Calu3 (cell line): ENCODE measurements at regions not wholly inside any gene's neighbourhood (a gene's known extent, or its start where the extent isn't known, plus 50 kb on each side); places are given as distances from the start of the nearest gene placed in this dataset.

Source experiments
- BruUV-seq: library from RNA; stranded (reverse); fragments of 400-500 nt; replicated peaks from 2 replicates; lab custom pipeline; 2021; lab: Mats Ljungman, UMichigan
- CTCF ChIA-PET: fragments of 300-600 bp; sonication (Branson Sonifier 250); formaldehyde crosslinking; loops from one replicate; lab custom pipeline; 2022; ENCODE audit warnings: antibody characterized with exemption; lab: Charles Lee
- DNase-seq: peaks from one replicate; pipeline ENCODE4 v3.0.0; 2022
- H3K27ac Mint-ChIP-seq: one replicate; pipeline ENCODE4 v1.8.0; 2022; ENCODE audit warnings: mixed read lengths; ENCODE audit not compliant: unreplicated experiment
- H3K27me3 Mint-ChIP-seq: one replicate; pipeline ENCODE4 v1.8.0; 2022; ENCODE audit warnings: mixed read lengths; ENCODE audit not compliant: unreplicated experiment
- H3K36me3 Mint-ChIP-seq: one replicate; pipeline ENCODE4 v1.8.0; 2022; ENCODE audit warnings: mild to moderate bottlenecking, moderate library complexity, mixed read lengths; ENCODE audit not compliant: insufficient read depth, unreplicated experiment
- H3K4me1 Mint-ChIP-seq: one replicate; pipeline ENCODE4 v1.8.0; 2022; ENCODE audit warnings: mild to moderate bottlenecking, low read depth, mixed read lengths; ENCODE audit not compliant: unreplicated experiment
- H3K4me3 Mint-ChIP-seq: one replicate; pipeline ENCODE4 v1.8.0; 2022; ENCODE audit warnings: mild to moderate bottlenecking, low read depth, moderate library complexity, mixed read lengths; ENCODE audit not compliant: unreplicated experiment
- H3K9me3 Mint-ChIP-seq: one replicate; pipeline ENCODE4 v1.8.0; 2022; ENCODE audit warnings: low read depth, mixed read lengths; ENCODE audit not compliant: unreplicated experiment
- CTCF ChIP-seq: fragments of 200-600 bp; IDR thresholded peaks from one replicate; pipeline ENCODE4 v1.8.0; 2022; ENCODE audit warnings: antibody characterized with exemption; ENCODE audit not compliant: unreplicated experiment
- intact Hi-C: fragments of 100-400 bp; cut with micrococcal nuclease; formaldehyde crosslinking; loops from one replicate; pipeline ENCODE4 v1.10.0; 2022; ENCODE audit not compliant: unreplicated experiment

GRCh38 chr22:34886812-34887211, 179.1 kb upstream of the ISX start:
- no TSS peak for BruUV-seq
- Mint-ChIP-seq H3K4me3 (no peak overlapping the region), H3K27me3 (no peaks in the 10 kb centered on the region), H3K4me1 (no peaks in the 10 kb centered on the region), H3K36me3 (no peaks in the 10 kb centered on the region), H3K27ac (no peak overlapping the region), H3K9me3 (peaks cover 15% of the 10 kb centered on the region)
- intact Hi-C loops = no loop called here
- CTCF ChIA-PET = no interaction called here
- DNase-seq = no peak
- no peak for TF ChIP-seq CTCF

DNA sequence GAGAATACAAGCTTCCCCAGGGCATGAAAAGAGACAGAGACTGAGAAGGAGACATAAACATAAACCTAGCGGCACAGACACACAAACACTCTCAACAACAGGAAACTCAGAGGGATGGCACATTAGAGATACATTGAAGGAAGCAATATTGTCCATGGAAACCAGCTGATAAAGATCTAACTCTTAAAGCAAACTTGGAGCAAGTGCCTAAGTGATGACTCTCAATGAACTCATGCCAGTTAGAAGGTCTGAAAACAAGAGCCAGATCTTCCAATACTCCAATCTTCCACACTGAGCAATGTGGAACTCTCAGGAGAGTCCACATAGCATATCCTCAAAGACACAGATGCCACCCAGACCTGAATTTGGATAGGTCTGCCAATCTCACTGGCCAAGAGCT, 168.8 kb upstream of the ISX start:
- no peak for TF ChIP-seq CTCF
- H3K4me3 Mint-ChIP-seq = no peak overlapping the region
- H3K27me3 Mint-ChIP-seq = no peaks in the 10 kb centered on the region
- BruUV-seq = no TSS peak
- DNase-seq = no peak
- peaks cover 11% of the 10 kb centered on the region for H3K9me3 Mint-ChIP-seq
- H3K4me1 Mint-ChIP-seq = no peaks in the 10 kb centered on the region
- no peaks in the 10 kb centered on the region for H3K36me3 Mint-ChIP-seq
- intact Hi-C loops = no loop called here
- CTCF ChIA-PET = no interaction called here
- no peak overlapping the region for H3K27ac Mint-ChIP-seq

DNA sequence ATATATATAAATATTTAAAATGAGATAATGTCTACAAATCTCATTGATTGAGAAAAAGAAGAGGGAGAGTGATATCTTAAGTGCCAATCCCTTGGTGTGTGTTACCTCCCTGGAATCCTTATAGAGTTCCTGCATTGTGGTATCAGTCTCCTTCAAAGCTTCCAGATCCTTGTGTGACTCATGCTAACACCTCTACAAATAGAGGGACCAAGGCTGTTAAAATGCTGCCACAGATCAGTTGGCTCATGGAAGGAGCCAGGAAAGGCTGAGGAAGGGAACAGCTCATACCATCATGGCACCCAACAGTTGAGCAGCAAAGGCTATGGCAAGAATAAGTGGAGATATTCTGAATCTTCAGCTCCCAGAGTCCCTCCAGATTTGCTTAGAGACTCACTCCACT, 163.6 kb upstream of the ISX start:
- H3K4me3 Mint-ChIP-seq = no peak overlapping the region
- no peak for TF ChIP-seq CTCF
- no TSS peak for BruUV-seq
- H3K4me1 Mint-ChIP-seq = no peaks in the 10 kb centered on the region
- intact Hi-C loops = no loop called here
- no peak for DNase-seq
- no peaks in the 10 kb centered on the region for H3K27me3 Mint-ChIP-seq
- CTCF ChIA-PET = no interaction called here
- H3K9me3 Mint-ChIP-seq = peaks cover 6% of the 10 kb centered on the region
- no peak overlapping the region for H3K27ac Mint-ChIP-seq
- H3K36me3 Mint-ChIP-seq = no peaks in the 10 kb centered on the region

DNA sequence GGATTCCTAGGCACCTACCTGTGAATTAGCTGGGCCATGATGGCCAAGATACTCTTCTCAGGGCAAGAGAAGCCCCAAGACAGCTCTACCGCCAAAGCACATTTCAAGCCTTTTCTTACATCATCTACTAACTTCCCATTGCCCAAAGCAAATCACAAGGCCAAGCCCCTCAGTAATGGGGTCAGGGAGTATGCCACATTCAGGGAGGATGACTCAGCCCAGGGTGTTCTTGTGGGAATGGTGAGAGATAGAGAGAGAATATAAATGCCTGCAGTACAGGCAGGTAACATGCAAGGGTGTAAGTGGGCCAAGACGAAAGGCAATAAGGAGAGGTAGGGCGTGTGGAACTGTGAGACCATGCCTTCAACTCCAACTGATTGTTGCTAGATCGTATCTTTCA, 162.5 kb upstream of the ISX start:
- H3K9me3 Mint-ChIP-seq = peaks cover 6% of the 10 kb centered on the region
- no TSS peak for BruUV-seq
- no peaks in the 10 kb centered on the region for H3K4me1 Mint-ChIP-seq
- H3K4me3 Mint-ChIP-seq = no peak overlapping the region
- intact Hi-C loops = no loop called here
- H3K27me3 Mint-ChIP-seq = no peaks in the 10 kb centered on the region
- CTCF ChIA-PET = no interaction called here
- no peak for TF ChIP-seq CTCF
- DNase-seq = no peak
- no peaks in the 10 kb centered on the region for H3K36me3 Mint-ChIP-seq
- no peak overlapping the region for H3K27ac Mint-ChIP-seq
